HL-60 (cell line): ENCODE measurements at regions not wholly inside any gene's neighbourhood (a gene's known extent, or its start where the extent isn't known, plus 50 kb on each side); places are given as distances from the start of the nearest gene placed in this dataset.

Experiments
- DNase-seq, 2 experiments: peaks; one replicate each; pipeline ENCODE4 v3.0.0-alpha.2; 2010 to 2020; ENCODE audit warnings: low read depth in 1 of 2, low spot score in 1 of 2
- H3K27ac ChIP-seq: fragments of 250-450 bp; sonication (Bioruptor Pico); replicated peaks from 2 replicates; pipeline ENCODE4 v1.5.1; 2020; ENCODE audit warnings: mild to moderate bottlenecking, moderate library complexity
- H3K27me3 ChIP-seq: fragments of 250-450 bp; sonication (Bioruptor Pico); 2 replicates; pipeline ENCODE4 v1.5.1; 2021; ENCODE audit warnings: mild to moderate bottlenecking, moderate library complexity; ENCODE audit not compliant: insufficient read depth, poor library complexity, severe bottlenecking
- H3K4me3 ChIP-seq: replicated peaks from 2 replicates; pipeline ENCODE4 v1.5.1; 2011; ENCODE audit warnings: mild to moderate bottlenecking, control low read depth, low read length; ENCODE audit not compliant: insufficient read depth
- CTCF ChIP-seq: IDR thresholded peaks from one replicate; pipeline ENCODE4 v1.5.1; 2011; ENCODE audit warnings: low read length, control low read depth, inconsistent platforms; ENCODE audit not compliant: insufficient read depth
- GABPA ChIP-seq: IDR thresholded peaks from 2 replicates; pipeline ENCODE4 v1.6.1; 2012; ENCODE audit warnings: low read depth
- POLR2AphosphoS5 ChIP-seq: IDR thresholded peaks from 2 replicates; pipeline ENCODE4 v1.6.1; 2012; ENCODE audit warnings: low read depth
- REST ChIP-seq: IDR thresholded peaks from 2 replicates; pipeline ENCODE4 v1.6.1; 2012; ENCODE audit warnings: low read depth; ENCODE audit not compliant: insufficient replicate concordance
- SPI1 ChIP-seq: IDR thresholded peaks from 2 replicates; pipeline ENCODE4 v1.6.1; 2012; ENCODE audit warnings: low read depth, mild to moderate bottlenecking, borderline replicate concordance

GRCh38 chr21:19864476-19864875, 1133.7 kb upstream of the NCAM2 start:
- no peak for DNase-seq
- H3K4me3 ChIP-seq = no peak overlapping the region
- TF ChIP-seq GABPA (no peak), POLR2AphosphoS5 (no peak), REST (no peak), SPI1 (no peak), CTCF (no peak)
- H3K27ac ChIP-seq = no peak overlapping the region
- no peaks in the 10 kb centered on the region for H3K27me3 ChIP-seq

- no peak for TF ChIP-seq REST
- TF ChIP-seq SPI1 = no peak
- TF ChIP-seq GABPA = no peak
- no peak for TF ChIP-seq POLR2AphosphoS5
- TF ChIP-seq CTCF = no peak
- DNase-seq = no peak
- Histone ChIP-seq H3K27me3 (no peaks in the 10 kb centered on the region), H3K4me3 (no peak overlapping the region), H3K27ac (no peak overlapping the region)
Measured at GRCh38 chr21:19870682-19871081, 1127.5 kb upstream of the NCAM2 start.

GRCh38 chr21:19874521-19874920, 1123.7 kb upstream of the NCAM2 start:
- Histone ChIP-seq H3K27me3 (no peaks in the 10 kb centered on the region), H3K27ac (no peak overlapping the region), H3K4me3 (no peak overlapping the region)
- TF ChIP-seq POLR2AphosphoS5 (no peak), CTCF (no peak), REST (no peak), GABPA (no peak), SPI1 (no peak)
- DNase-seq = no peak
